GM23338 (cell line): ENCODE measurements at regions not wholly inside any gene's neighbourhood (a gene's known extent, or its start where the extent isn't known, plus 50 kb on each side); places are given as distances from the start of the nearest gene placed in this dataset.

Experiments
- ATAC-seq: fragments of 200-7000 bp; cut with Tn5 transposase; 3 replicates; pipeline ENCODE4 v1.9.1; 2020
- DNase-seq: peaks from one replicate; pipeline ENCODE4 v3.0.0-alpha.2; 2015; ENCODE audit warnings: low spot score
- H2AFZ ChIP-seq: fragments of 200-600 bp; sonication (generic); 2 replicates; pipeline ENCODE4 v1.8.0; 2016; ENCODE audit warnings: antibody characterized with exemption, mild to moderate bottlenecking, moderate library complexity
- H3F3A ChIP-seq: fragments of 200-600 bp; sonication (generic); replicated peaks from 2 replicates; pipeline ENCODE4 v1.8.0; 2017; ENCODE audit warnings: antibody characterized with exemption, mixed run types, low read depth
- H3K27ac ChIP-seq: fragments of 200-600 bp; sonication (generic); 2 replicates; pipeline ENCODE4 v1.6.1; 2016; ENCODE audit warnings: low read depth
- H3K27me3 ChIP-seq: fragments of 200-600 bp; sonication (generic); 2 replicates; pipeline ENCODE4 v1.8.0; 2016; ENCODE audit warnings: mild to moderate bottlenecking, mixed run types, moderate library complexity; ENCODE audit not compliant: insufficient read depth
- H3K36me3 ChIP-seq: fragments of 200-600 bp; sonication (generic); 2 replicates; pipeline ENCODE4 v1.8.0; 2016; ENCODE audit warnings: mild to moderate bottlenecking; ENCODE audit not compliant: insufficient read depth
- H3K4me1 ChIP-seq: fragments of 200-600 bp; sonication (generic); 2 replicates; pipeline ENCODE4 v1.8.0; 2016; ENCODE audit warnings: mild to moderate bottlenecking, moderate library complexity; ENCODE audit not compliant: insufficient read depth
- H3K4me2 ChIP-seq: fragments of 200-600 bp; sonication (generic); 2 replicates; pipeline ENCODE4 v1.7.1; 2017; ENCODE audit warnings: mixed run types
- H3K4me3 ChIP-seq: fragments of 200-600 bp; sonication (generic); 2 replicates; pipeline ENCODE4 v1.6.1; 2016; ENCODE audit warnings: mixed run types
- H3K79me2 ChIP-seq: fragments of 200-600 bp; sonication (generic); replicated peaks from 2 replicates; pipeline ENCODE4 v1.8.0; 2017; ENCODE audit warnings: mild to moderate bottlenecking; ENCODE audit not compliant: insufficient read depth
- H3K9me2 ChIP-seq: fragments of 200-600 bp; sonication (generic); 2 replicates; pipeline ENCODE4 v1.8.0; 2017; ENCODE audit not compliant: insufficient read depth
- H4K20me1 ChIP-seq: fragments of 200-600 bp; sonication (generic); replicated peaks from 2 replicates; pipeline ENCODE4 v1.8.0; 2017; ENCODE audit warnings: mild to moderate bottlenecking; ENCODE audit not compliant: insufficient read depth
- H3K27ac Mint-ChIP-seq: 2 replicates; pipeline ENCODE4 v1.8.0; 2020; ENCODE audit warnings: inconsistent platforms, mild to moderate bottlenecking, moderate library complexity, mixed read lengths
- H3K27me3 Mint-ChIP-seq: 3 replicates; pipeline ENCODE4 v1.8.0; 2022; ENCODE audit warnings: low read depth, mild to moderate bottlenecking, moderate library complexity, mixed read lengths, inconsistent platforms; ENCODE audit not compliant: insufficient read depth, poor library complexity
- H3K36me3 Mint-ChIP-seq: 3 replicates; pipeline ENCODE4 v1.8.0; 2021; ENCODE audit warnings: low read depth, mild to moderate bottlenecking, inconsistent platforms, moderate library complexity, mixed read lengths
- H3K4me1 Mint-ChIP-seq: 3 replicates; pipeline ENCODE4 v1.8.0; 2020; ENCODE audit warnings: mild to moderate bottlenecking, inconsistent platforms, mixed read lengths
- H3K4me3 Mint-ChIP-seq: 3 replicates; pipeline ENCODE4 v1.8.0; 2021; ENCODE audit warnings: moderate library complexity, mild to moderate bottlenecking, inconsistent platforms, mixed read lengths
- H3K9me3 Mint-ChIP-seq: 3 replicates; pipeline ENCODE4 v1.8.0; 2020; ENCODE audit warnings: moderate library complexity, mild to moderate bottlenecking, inconsistent platforms, mixed read lengths
- CREB1 ChIP-seq: fragments of 250-450 bp; sonication (Bioruptor Pico); IDR thresholded peaks from 2 replicates; pipeline ENCODE4 v1.5.0; 2020; ENCODE audit warnings: low read depth, mild to moderate bottlenecking, moderate library complexity
- CTCF ChIP-seq, 2 experiments: fragments of 200-600 bp in 1 of 2; sonication (generic) in 1 of 2; conservative IDR thresholded peaks; 2 replicates each; pipeline versions ENCODE4 v1.5.1 to v1.6.1; 2016 to 2017; ENCODE audit warnings: antibody characterized with exemption in 2 of 2, low read depth in 2 of 2, mild to moderate bottlenecking in 2 of 2, moderate library complexity in 1 of 2
- ETS1 ChIP-seq: IDR thresholded peaks from 2 replicates; pipeline ENCODE4 v1.6.1; 2016; ENCODE audit warnings: antibody characterized with exemption
- EZH2 ChIP-seq: fragments of 200-600 bp; sonication (generic); IDR thresholded peaks from one replicate; pipeline ENCODE4 v1.8.0; 2017; ENCODE audit warnings: antibody characterized with exemption, mild to moderate bottlenecking, low read depth; ENCODE audit not compliant: unreplicated experiment
- EZH2phosphoT487 ChIP-seq: fragments of 200-600 bp; sonication (generic); IDR thresholded peaks from one replicate; pipeline ENCODE4 v1.8.1; 2018; ENCODE audit warnings: antibody characterized with exemption; ENCODE audit not compliant: unreplicated experiment
- JUNB ChIP-seq: IDR thresholded peaks from one replicate; pipeline ENCODE4 v1.6.1; 2016; ENCODE audit warnings: antibody characterized with exemption; ENCODE audit not compliant: unreplicated experiment
- NANOG ChIP-seq: IDR thresholded peaks from 2 replicates; pipeline ENCODE4 v1.6.1; 2016; ENCODE audit warnings: antibody characterized with exemption, borderline replicate concordance
- POLR2AphosphoS5 ChIP-seq: IDR thresholded peaks from 2 replicates; pipeline ENCODE4 v1.6.1; 2016; ENCODE audit warnings: antibody characterized with exemption, low read depth
- REST ChIP-seq: IDR thresholded peaks from one replicate; pipeline ENCODE4 v1.6.1; 2018; ENCODE audit warnings: antibody characterized with exemption; ENCODE audit not compliant: unreplicated experiment
- STAT1 ChIP-seq: IDR thresholded peaks from one replicate; pipeline ENCODE4 v1.6.1; 2016; ENCODE audit warnings: antibody characterized with exemption; ENCODE audit not compliant: unreplicated experiment
- ZNF114 ChIP-seq: fragments of 250-450 bp; sonication (Bioruptor Pico); IDR thresholded peaks from 2 replicates; pipeline ENCODE4 v1.5.0; 2020; ENCODE audit warnings: mild to moderate bottlenecking, moderate library complexity
- ZNF331 ChIP-seq: fragments of 250-450 bp; sonication (Bioruptor Pico); IDR thresholded peaks from 2 replicates; pipeline ENCODE4 v1.5.0; 2020; ENCODE audit warnings: low read depth, mild to moderate bottlenecking, moderate library complexity
- ZNF462 ChIP-seq: fragments of 250-450 bp; sonication (Bioruptor Pico); IDR thresholded peaks from 2 replicates; pipeline ENCODE4 v1.5.0; 2020; ENCODE audit warnings: mild to moderate bottlenecking, moderate library complexity

GRCh38 chr2:46825939-46826568, 89.6 kb downstream of the MCFD2 start:
- Mint-ChIP-seq H3K36me3 (no peaks in the 10 kb centered on the region), H3K9me3 (peaks cover 5% of the 10 kb centered on the region; the same call in 1 of the 3 replicates), H3K4me3 (no peak overlapping the region), H3K27me3 (peaks cover 2% of the 10 kb centered on the region), H3K4me1 (peaks cover 4% of the 10 kb centered on the region), H3K27ac (no peak overlapping the region)
- Histone ChIP-seq H4K20me1 (no peaks in the 10 kb centered on the region), H3K4me2 (no peak overlapping the region), H3K9me2 (0 out of 2 replicates have a peak, but pooled peaks cover 5% of the 10 kb centered on the region), H3K27ac (no peak overlapping the region), H2AFZ (no peak overlapping the region), H3K36me3 (no peaks in the 10 kb centered on the region), H3K79me2 (no peaks in the 10 kb centered on the region), H3K4me3 (no peak overlapping the region), H3F3A (no peaks in the 10 kb centered on the region), H3K4me1 (no peaks in the 10 kb centered on the region), H3K27me3 (no peaks in the 10 kb centered on the region)
- DNase-seq (no peak), ATAC-seq (no peak)
- TF ChIP-seq ZNF114 (CRISPR knock-in tag) (no peak), STAT1 (no peak), ETS1 (no peak), REST (no peak), CTCF (conservative IDR thresholded peaks at IDR 0.05; ENCODE audit: low read depth in 2 of 2) (no peak), ZNF462 (CRISPR knock-in tag) (no peak), NANOG (no peak), EZH2phosphoT487 (no peak), JUNB (no peak), CREB1 (CRISPR knock-in tag) (no peak), POLR2AphosphoS5 (no peak), EZH2 (no peak), ZNF331 (no peak)
